Fibroblast of pulmonary artery (primary cell): ENCODE measurements at regions not wholly inside any gene's neighbourhood (a gene's known extent, or its start where the extent isn't known, plus 50 kb on each side); places are given as distances from the start of the nearest gene placed in this dataset.

Source experiments
- DNase-seq: peaks from one replicate; pipeline ENCODE4 v3.0.0-alpha.2; 2010; ENCODE audit warnings: low read depth
- H3K4me3 ChIP-seq: replicated peaks from 2 replicates; pipeline ENCODE4 v1.5.1; 2011; ENCODE audit warnings: low read depth, mild to moderate bottlenecking, control low read depth, low read length, moderate library complexity
- TF ChIP-seq, protein P1 (sequence below): IDR thresholded peaks from 2 replicates; pipeline ENCODE4 v1.5.1; 2011; ENCODE audit warnings: mild to moderate bottlenecking, control low read depth, low read length, inconsistent platforms; ENCODE audit errors: missing control alignments

DNA sequence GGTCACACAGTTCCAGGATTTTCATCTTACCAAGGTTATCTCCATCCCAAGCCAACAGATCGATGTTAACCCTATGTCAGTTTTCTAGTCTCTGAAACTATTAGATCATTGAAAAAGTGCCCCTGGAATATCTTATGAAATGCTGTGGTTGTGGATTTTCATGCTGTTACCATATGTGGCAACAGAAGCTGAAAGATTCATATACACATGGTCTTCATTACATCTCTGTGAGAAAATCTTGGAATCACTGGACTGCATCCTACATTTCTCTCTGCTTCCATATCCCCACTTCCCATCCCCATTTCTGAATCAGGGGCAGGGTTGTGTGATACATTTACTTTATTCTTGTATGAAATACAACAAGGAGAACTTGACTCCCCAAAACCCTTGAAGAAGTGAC lies 146.1 kb downstream of the SLC16A9 start:
- H3K4me3 ChIP-seq: no peak overlapping the region
- TF ChIP-seq, protein P1, sequence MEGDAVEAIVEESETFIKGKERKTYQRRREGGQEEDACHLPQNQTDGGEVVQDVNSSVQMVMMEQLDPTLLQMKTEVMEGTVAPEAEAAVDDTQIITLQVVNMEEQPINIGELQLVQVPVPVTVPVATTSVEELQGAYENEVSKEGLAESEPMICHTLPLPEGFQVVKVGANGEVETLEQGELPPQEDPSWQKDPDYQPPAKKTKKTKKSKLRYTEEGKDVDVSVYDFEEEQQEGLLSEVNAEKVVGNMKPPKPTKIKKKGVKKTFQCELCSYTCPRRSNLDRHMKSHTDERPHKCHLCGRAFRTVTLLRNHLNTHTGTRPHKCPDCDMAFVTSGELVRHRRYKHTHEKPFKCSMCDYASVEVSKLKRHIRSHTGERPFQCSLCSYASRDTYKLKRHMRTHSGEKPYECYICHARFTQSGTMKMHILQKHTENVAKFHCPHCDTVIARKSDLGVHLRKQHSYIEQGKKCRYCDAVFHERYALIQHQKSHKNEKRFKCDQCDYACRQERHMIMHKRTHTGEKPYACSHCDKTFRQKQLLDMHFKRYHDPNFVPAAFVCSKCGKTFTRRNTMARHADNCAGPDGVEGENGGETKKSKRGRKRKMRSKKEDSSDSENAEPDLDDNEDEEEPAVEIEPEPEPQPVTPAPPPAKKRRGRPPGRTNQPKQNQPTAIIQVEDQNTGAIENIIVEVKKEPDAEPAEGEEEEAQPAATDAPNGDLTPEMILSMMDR: no peak
- DNase-seq: no peak

DNA sequence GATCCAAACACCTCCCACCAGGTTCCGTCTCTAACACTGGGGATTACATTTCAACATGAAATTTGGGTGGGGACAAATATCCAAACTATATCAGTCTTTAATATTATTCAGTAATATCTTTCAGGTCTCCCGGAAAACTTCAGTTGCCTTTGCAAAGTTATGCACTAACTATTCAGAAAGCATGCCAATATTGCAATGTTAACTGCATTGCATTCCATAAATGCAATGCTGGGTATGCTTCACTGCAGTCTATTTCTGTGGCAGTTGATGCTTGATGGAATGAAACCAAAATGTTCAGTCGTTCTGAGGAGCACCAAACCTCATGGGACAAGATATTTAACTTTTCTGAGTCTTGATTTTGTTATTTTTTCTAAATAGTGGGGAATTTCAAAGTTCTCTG lies 147.5 kb downstream of the SLC16A9 start:
- no peak for DNase-seq
- H3K4me3 ChIP-seq: no peak overlapping the region
- TF ChIP-seq, protein P1: no peak

DNA sequence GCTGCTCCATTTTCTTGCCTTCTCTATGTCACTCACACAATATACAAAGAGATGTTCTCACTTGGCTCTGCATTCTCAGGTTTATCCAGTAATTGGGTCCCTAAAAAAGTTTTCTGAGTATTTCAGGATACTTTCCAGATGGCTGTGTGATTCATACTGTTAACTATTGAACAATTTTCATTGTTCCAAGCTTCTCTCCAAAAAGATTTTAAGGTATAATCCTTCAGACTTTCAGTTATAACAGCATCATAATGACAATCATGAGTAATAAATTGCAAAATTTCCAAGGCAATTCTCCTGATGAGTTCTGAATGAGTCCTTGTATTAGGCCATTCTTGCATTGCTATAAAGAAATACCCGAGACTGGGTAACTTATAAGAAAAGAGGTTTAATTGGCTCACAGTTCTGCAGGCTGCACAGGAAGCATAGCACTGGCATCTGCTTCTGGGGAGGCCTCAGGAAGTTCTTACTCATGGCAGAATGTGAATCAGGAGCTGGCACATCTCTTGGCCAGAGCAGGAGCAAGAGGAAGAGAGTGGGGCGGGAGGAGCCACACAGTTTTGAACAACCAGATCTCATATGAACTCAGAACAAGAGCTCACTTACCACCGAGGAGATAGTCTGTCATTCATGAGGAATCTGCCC lies 148.1 kb downstream of the SLC16A9 start:
- H3K4me3 ChIP-seq: no peak overlapping the region
- DNase-seq: peak; percentile 64
- TF ChIP-seq, protein P1: no peak

DNA sequence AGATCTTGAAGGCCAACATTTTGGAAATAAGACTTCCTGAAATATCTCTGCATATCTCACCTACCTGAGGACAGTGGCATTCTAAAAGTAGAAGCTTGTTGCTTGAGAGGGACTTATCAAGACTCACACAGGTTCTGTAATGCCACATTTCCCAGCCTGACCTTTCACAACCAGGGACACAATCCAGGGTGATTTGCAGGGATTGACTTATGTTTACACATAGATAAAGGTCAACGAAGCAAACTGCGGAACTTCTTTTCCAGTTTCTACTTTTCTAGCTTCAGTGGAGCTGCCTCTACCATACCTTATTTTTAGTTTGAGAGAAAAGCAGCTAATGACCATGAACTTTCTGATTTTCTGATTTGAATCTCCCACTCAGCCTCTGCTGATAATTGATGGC lies 148.7 kb downstream of the SLC16A9 start:
- no peak for DNase-seq
- no peak overlapping the region for H3K4me3 ChIP-seq
- TF ChIP-seq, protein P1: no peak

DNA sequence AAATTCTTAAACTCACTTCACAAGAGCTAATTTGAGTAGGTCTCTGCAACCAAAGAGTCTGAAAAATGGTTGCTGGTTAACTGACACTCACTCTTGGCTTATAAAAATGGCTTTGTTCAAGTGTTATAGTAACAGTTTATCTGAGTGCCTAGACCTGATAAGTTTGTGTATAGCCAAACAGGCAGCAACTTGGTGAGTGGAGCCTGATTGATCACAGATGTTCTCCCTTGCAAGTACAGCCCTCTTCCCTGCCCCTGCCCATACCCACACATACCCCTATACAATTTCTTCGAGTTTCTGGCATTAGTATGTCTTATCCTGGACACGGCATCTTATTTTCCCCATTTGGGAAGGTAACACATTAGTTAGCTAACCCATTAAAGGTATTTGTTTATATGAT lies 149.5 kb downstream of the SLC16A9 start:
- TF ChIP-seq, protein P1: no peak
- DNase-seq: no peak
- H3K4me3 ChIP-seq: no peak overlapping the region

DNA sequence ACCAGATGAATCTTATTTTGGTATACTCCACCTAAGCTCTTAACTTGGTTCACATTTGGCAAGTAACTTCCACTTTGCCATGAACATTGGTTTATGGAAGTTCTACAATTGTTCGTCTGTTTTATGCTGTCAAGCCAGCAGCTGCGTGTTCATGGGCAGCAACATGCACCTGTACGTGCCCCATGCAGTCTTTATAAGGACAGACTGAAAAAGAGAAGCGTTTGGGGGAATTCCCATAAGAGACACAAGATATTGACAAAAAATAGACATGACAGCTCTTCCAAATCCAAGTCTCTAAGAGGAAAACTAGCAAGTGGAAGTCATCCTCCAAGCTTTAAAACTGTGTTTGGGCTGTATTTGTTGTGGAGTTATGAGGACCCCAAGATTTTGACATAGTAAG lies 151.6 kb downstream of the SLC16A9 start:
- DNase-seq: no peak
- TF ChIP-seq, protein P1: no peak
- H3K4me3 ChIP-seq: no peak overlapping the region

DNA sequence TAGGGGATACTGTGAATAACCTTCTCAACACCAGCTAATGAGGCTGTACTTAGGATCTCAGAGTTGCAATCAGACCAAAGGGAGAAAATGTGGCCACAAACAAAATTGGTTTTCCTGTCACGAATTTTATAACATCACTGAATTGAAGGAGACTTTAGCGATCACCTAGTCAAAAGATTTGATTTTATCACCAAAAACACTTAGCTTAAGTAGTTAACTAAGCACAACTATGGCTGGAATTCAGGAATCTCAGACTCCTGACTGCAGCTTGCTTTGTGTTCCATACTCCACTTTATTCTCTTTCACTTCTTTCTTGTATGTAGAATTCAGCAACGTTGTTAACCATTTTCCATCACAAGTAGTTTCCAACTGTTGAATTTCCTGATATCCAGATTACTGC lies 152.0 kb downstream of the SLC16A9 start:
- DNase-seq: no peak
- TF ChIP-seq, protein P1: no peak
- H3K4me3 ChIP-seq: no peak overlapping the region
